T-helper 1 cell treated with Interleukin-12 subunit alpha and Interleukin-12 subunit beta and Interleukin-4 antibody, amounts not matched to agents 30 μg/mL and 1 μg/mL, for 36 hours (primary cell): ENCODE measurements at regions not wholly inside any gene's neighbourhood (a gene's known extent, or its start where the extent isn't known, plus 50 kb on each side); places are given as distances from the start of the nearest gene placed in this dataset.
"Not testable (repeated sequence)": the region's sequence is repeated elsewhere in the genome, so short reads cannot be mapped to it uniquely, and the experiment has no call there.

ENCODE experiments used
- H3K27ac Mint-ChIP-seq: one replicate; pipeline ENCODE4 v1.8.0; 2021; ENCODE audit warnings: mild to moderate bottlenecking, mixed read lengths
- H3K27me3 Mint-ChIP-seq: one replicate; pipeline ENCODE4 v1.8.0; 2021; ENCODE audit warnings: low read depth, mixed read lengths
- H3K36me3 Mint-ChIP-seq: one replicate; pipeline ENCODE4 v1.8.0; 2021; ENCODE audit warnings: low read depth, mixed read lengths
- H3K4me1 Mint-ChIP-seq: one replicate; pipeline ENCODE4 v1.8.0; 2021; ENCODE audit warnings: low read depth, mixed read lengths
- H3K4me3 Mint-ChIP-seq: one replicate; pipeline ENCODE4 v1.8.0; 2021; ENCODE audit warnings: mild to moderate bottlenecking, moderate library complexity, mixed read lengths
- H3K9me3 Mint-ChIP-seq: one replicate; pipeline ENCODE4 v1.8.0; 2021; ENCODE audit warnings: mixed read lengths

DNA sequence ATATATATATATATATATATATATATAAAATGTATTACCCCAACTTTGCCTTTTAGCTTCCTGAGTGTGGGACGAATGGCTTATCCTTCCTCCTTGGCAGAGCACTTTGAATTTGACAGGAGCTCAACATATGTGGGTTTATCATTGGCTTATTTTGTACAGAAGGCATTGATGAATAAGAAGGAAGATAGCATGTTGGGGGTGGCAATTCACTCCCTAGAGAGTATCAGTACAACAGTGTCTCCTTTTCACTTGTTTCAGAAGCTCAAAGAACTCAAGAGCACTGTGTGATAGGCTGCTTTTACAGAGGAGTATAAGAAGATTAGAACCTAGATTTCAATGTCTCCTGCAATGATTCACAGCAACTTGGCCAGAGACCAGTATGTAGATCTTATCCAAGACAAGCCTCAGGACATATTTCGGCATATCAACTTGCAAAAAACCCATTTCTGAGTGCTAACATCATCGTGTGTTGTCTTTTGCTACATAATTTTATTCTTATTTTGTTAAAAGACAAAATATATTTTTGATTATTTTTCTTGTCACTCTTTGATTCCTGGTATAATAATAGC, 345.8 kb downstream of the SOCS6 start:
- H3K27me3 Mint-ChIP-seq: no peaks in the 10 kb centered on the region
- H3K9me3 Mint-ChIP-seq: peaks cover 4% of the 10 kb centered on the region
- H3K27ac Mint-ChIP-seq: no peak overlapping the region
- H3K4me3 Mint-ChIP-seq: no peak overlapping the region
- no peaks in the 10 kb centered on the region for H3K4me1 Mint-ChIP-seq
- H3K36me3 Mint-ChIP-seq: no peaks in the 10 kb centered on the region

GRCh38 chr18:70627182-70627802, 338.4 kb downstream of the SOCS6 start:
- no peaks in the 10 kb centered on the region for H3K36me3 Mint-ChIP-seq
- peaks cover 2% of the 10 kb centered on the region for H3K4me1 Mint-ChIP-seq
- H3K4me3 Mint-ChIP-seq: no peak overlapping the region
- H3K27me3 Mint-ChIP-seq: no peaks in the 10 kb centered on the region
- H3K27ac Mint-ChIP-seq: no peak overlapping the region
- H3K9me3 Mint-ChIP-seq: peaks cover 4% of the 10 kb centered on the region

DNA sequence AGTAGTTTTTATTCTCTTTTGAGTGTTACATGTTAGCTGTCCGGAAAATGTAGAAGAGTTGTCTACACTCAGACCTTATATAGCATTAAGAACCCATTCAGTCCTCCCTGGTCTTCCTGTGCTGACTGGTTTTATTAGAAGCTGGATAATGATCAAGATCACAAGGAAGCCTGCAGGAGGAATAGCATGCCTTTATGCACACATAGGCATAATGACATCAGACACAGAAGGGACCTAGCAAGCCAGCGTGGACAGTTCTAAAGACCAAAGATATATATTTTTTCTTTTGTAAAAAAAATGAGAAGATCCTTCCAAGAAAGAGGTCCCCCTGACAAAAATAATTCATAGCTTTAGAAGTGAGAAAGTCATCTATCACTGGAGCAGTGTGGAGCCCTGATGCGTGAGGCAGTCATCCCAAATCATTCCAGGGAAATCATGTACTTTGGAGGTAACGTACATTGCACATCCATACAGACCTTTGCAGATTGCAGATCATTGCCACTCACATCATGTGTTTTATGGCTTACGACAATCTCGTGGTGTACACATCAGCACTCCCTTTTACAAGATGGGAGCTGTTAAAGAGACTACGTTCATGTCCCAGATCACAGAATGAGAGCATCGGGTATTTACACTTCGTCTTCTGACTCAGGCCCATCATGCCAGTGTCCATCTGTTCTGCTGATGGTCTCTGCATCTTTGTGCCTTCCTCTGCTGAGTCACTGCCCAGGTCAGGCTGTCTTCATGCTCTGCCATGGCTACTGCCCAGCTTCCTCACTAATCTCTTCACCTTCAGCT, 334.0 kb downstream of the SOCS6 start:
- no peaks in the 10 kb centered on the region for H3K27me3 Mint-ChIP-seq
- peaks cover 16% of the 10 kb centered on the region for H3K4me1 Mint-ChIP-seq
- no peaks in the 10 kb centered on the region for H3K36me3 Mint-ChIP-seq
- no peaks in the 10 kb centered on the region for H3K9me3 Mint-ChIP-seq
- no peak overlapping the region for H3K4me3 Mint-ChIP-seq
- no peak overlapping the region for H3K27ac Mint-ChIP-seq

DNA sequence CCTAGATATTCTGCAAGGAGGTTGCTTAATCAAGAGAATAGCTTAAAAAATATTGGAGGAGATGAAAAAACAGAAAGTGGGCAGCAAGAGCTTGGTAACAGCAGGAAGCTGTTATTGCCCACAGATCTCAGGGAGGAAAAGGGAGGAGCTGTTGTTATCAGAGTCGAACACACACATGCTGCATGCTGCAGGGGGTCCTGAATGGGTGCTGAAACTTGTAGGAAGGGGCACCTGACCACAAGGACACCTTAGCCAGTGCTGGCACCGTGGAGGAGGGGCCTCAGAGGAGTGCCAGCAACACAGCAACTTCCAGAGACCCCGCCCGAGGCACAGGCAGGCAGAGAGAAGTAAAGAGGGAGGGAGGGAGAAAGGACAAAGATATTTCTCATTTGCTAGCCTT, 332.9 kb downstream of the SOCS6 start:
- Mint-ChIP-seq H3K27ac (peak overlapping the region; percentile 57), H3K4me3 (peak overlapping the region; percentile 56), H3K36me3 (no peaks in the 10 kb centered on the region), H3K9me3 (no peaks in the 10 kb centered on the region), H3K27me3 (no peaks in the 10 kb centered on the region), H3K4me1 (peaks cover 16% of the 10 kb centered on the region)

GRCh38 chr18:70620837-70621612, 332.2 kb downstream of the SOCS6 start:
- H3K9me3 Mint-ChIP-seq: no peaks in the 10 kb centered on the region
- H3K27ac Mint-ChIP-seq: no peak overlapping the region
- H3K4me1 Mint-ChIP-seq: peaks cover 16% of the 10 kb centered on the region
- H3K4me3 Mint-ChIP-seq: no peak overlapping the region
- H3K36me3 Mint-ChIP-seq: no peaks in the 10 kb centered on the region
- H3K27me3 Mint-ChIP-seq: no peaks in the 10 kb centered on the region

- Mint-ChIP-seq H3K9me3 (no peaks in the 10 kb centered on the region), H3K4me3 (no peak overlapping the region), H3K27me3 (no peaks in the 10 kb centered on the region), H3K4me1 (peaks cover 14% of the 10 kb centered on the region), H3K27ac (no peak overlapping the region), H3K36me3 (no peaks in the 10 kb centered on the region)
Observed at GRCh38 chr18:70617020-70617763, 328.3 kb downstream of the SOCS6 start.

GRCh38 chr18:70600225-70600925, 311.5 kb downstream of the SOCS6 start:
- H3K36me3 Mint-ChIP-seq: no peaks in the 10 kb centered on the region
- H3K9me3 Mint-ChIP-seq: no peaks in the 10 kb centered on the region
- no peaks in the 10 kb centered on the region for H3K27me3 Mint-ChIP-seq
- no peak overlapping the region for H3K27ac Mint-ChIP-seq
- H3K4me1 Mint-ChIP-seq: peaks cover 4% of the 10 kb centered on the region
- H3K4me3 Mint-ChIP-seq: no peak overlapping the region

DNA sequence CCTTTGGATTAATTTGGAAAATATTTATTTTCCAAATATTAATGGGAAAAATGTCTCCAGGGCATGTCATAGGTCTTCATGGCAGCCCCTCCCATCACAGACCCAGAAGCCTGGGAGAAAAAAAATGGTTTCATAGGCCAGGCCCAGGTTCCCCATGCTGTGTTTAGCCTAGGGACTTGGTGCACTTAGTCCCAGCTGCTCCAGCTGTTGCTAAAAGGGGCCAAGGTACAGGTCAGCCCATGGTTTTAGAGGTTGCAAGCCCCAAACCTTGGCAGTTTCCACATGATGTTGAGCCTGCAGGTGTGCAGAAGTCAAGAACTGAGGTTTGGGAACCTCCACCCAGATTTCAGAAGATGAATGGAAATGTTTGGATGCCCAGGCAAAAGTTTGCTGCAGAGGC, 309.6 kb downstream of the SOCS6 start:
- no peaks in the 10 kb centered on the region for H3K9me3 Mint-ChIP-seq
- no peaks in the 10 kb centered on the region for H3K36me3 Mint-ChIP-seq
- H3K27ac Mint-ChIP-seq: no peak overlapping the region
- no peak overlapping the region for H3K4me3 Mint-ChIP-seq
- H3K4me1 Mint-ChIP-seq: peaks cover 4% of the 10 kb centered on the region
- H3K27me3 Mint-ChIP-seq: no peaks in the 10 kb centered on the region

GRCh38 chr18:70582981-70583380, 294.1 kb downstream of the SOCS6 start:
- H3K4me3 Mint-ChIP-seq: no peak overlapping the region
- no peak overlapping the region for H3K27ac Mint-ChIP-seq

DNA sequence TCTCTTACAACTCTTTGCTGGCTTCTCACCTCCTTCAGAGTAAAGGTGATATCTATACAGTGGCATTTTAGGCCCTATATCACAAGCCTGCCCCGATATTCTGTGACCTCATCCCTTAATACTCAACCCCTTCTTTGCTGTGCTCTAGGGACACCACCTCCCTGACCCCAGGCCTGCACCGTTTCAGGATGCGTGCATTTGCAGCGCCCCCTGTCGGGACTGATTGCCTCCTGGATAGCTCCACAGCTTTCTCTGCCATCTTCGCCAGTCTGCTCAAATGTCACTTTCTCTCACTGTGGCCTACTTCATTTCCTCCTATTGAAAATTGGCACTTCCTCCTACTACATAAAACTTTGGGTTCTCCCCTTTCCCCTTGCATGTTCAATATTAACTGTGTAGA, 289.6 kb downstream of the SOCS6 start:
- peaks cover 6% of the 10 kb centered on the region for H3K9me3 Mint-ChIP-seq
- H3K4me3 Mint-ChIP-seq: no peak overlapping the region
- no peak overlapping the region for H3K27ac Mint-ChIP-seq
- no peaks in the 10 kb centered on the region for H3K4me1 Mint-ChIP-seq
- no peaks in the 10 kb centered on the region for H3K36me3 Mint-ChIP-seq
- H3K27me3 Mint-ChIP-seq: no peaks in the 10 kb centered on the region

More at GRCh38 chr18:70582981-70583380, 294.1 kb downstream of the SOCS6 start:
- peaks cover 10% of the 10 kb centered on the region for H3K9me3 Mint-ChIP-seq
- H3K27me3 Mint-ChIP-seq: no peaks in the 10 kb centered on the region
- H3K36me3 Mint-ChIP-seq: no peaks in the 10 kb centered on the region
- H3K4me1 Mint-ChIP-seq: no peaks in the 10 kb centered on the region

GRCh38 chr18:70577023-70577420, 288.2 kb downstream of the SOCS6 start:
- Mint-ChIP-seq H3K9me3 (peaks cover 10% of the 10 kb centered on the region), H3K27ac (no peak overlapping the region), H3K4me1 (no peaks in the 10 kb centered on the region), H3K36me3 (no peaks in the 10 kb centered on the region), H3K4me3 (no peak overlapping the region), H3K27me3 (no peaks in the 10 kb centered on the region)

GRCh38 chr18:70576276-70577022, 287.6 kb downstream of the SOCS6 start:
- H3K4me3 Mint-ChIP-seq: no peak overlapping the region
- no peaks in the 10 kb centered on the region for H3K27me3 Mint-ChIP-seq
- peaks cover 10% of the 10 kb centered on the region for H3K9me3 Mint-ChIP-seq
- H3K27ac Mint-ChIP-seq: no peak overlapping the region
- H3K4me1 Mint-ChIP-seq: no peaks in the 10 kb centered on the region
- no peaks in the 10 kb centered on the region for H3K36me3 Mint-ChIP-seq

- H3K9me3 Mint-ChIP-seq: peaks cover 16% of the 10 kb centered on the region
- H3K4me1 Mint-ChIP-seq, H3K36me3 Mint-ChIP-seq, H3K27me3 Mint-ChIP-seq, H3K4me3 Mint-ChIP-seq, H3K27ac Mint-ChIP-seq: not testable (repeated sequence)
Observed at GRCh38 chr18:70574951-70575350, 286.1 kb downstream of the SOCS6 start.
